WTC11 (cell line): ENCODE measurements at regions not wholly inside any gene's neighbourhood (a gene's known extent, or its start where the extent isn't known, plus 50 kb on each side); places are given as distances from the start of the nearest gene placed in this dataset.

ENCODE experiments used
- CREB1 ChIP-seq: sonication (generic); formaldehyde crosslinking; IDR thresholded peaks from 2 replicates; pipeline ENCODE4 v1.8.0; 2023; ENCODE audit warnings: mild to moderate bottlenecking, missing genetic modification reagents
- NFYB ChIP-seq: sonication (generic); formaldehyde crosslinking; conservative IDR thresholded peaks from 2 replicates; pipeline ENCODE4 v1.8.0; 2022; ENCODE audit warnings: low read depth, missing genetic modification reagents
- NR1H2 ChIP-seq: sonication (generic); formaldehyde crosslinking; IDR thresholded peaks from 2 replicates; pipeline ENCODE4 v1.9.0; 2021; ENCODE audit warnings: mild to moderate bottlenecking, moderate library complexity, missing genetic modification reagents
- NR2C2 ChIP-seq: sonication (generic); formaldehyde crosslinking; IDR thresholded peaks from 2 replicates; pipeline ENCODE4 v1.8.0; 2022; ENCODE audit warnings: mild to moderate bottlenecking, missing genetic modification reagents
- ZNF121 ChIP-seq: sonication (generic); formaldehyde crosslinking; IDR thresholded peaks from 2 replicates; pipeline ENCODE4 v1.8.0; 2023; ENCODE audit warnings: missing genetic modification reagents
- ZNF317 ChIP-seq: sonication (generic); formaldehyde crosslinking; IDR thresholded peaks from 2 replicates; pipeline ENCODE4 v1.8.1; 2023; ENCODE audit warnings: low read depth, mild to moderate bottlenecking, moderate library complexity, missing genetic modification reagents, borderline replicate concordance
- TF ChIP-seq, protein P1 (sequence below): sonication (generic); formaldehyde crosslinking; IDR thresholded peaks from 2 replicates; pipeline ENCODE4 v1.8.0; 2022; ENCODE audit warnings: mild to moderate bottlenecking, missing genetic modification reagents
- TF ChIP-seq, protein P2 (sequence below): sonication (generic); formaldehyde crosslinking; IDR thresholded peaks from 2 replicates; pipeline ENCODE4 v1.8.1; 2023; ENCODE audit warnings: mild to moderate bottlenecking, missing genetic modification reagents, moderate library complexity
- TF ChIP-seq, protein P3 (sequence below): fragments of 200-600 bp; IDR thresholded peaks from 2 replicates; pipeline ENCODE4 v1.8.0; 2022; ENCODE audit warnings: antibody characterized with exemption
- TF ChIP-seq, protein P4 (sequence below): sonication (generic); formaldehyde crosslinking; IDR thresholded peaks from 2 replicates; pipeline ENCODE4 v1.8.1; 2023; ENCODE audit warnings: mild to moderate bottlenecking, moderate library complexity, missing genetic modification reagents

DNA sequence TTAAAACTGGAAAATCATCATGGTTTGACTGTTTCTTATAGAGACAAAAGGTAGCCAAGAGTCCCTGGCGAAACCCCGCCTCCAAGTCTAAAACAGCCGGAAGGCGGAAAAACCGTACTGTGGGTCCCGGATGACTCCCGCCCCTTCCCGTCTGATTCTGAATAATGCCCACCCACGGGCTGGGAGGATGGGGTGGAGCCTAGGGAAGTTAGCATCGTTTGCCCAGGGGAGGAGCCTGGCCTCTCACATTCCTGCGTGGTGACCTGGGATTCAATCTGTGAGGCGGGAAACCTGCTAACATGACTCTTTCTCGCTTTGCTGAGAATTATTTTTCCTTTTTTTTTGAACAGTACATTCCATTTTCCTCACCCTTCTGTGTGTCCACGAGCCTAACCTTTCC, 124.9 kb downstream of the KCNK1 start:
- TF ChIP-seq, protein P1, sequence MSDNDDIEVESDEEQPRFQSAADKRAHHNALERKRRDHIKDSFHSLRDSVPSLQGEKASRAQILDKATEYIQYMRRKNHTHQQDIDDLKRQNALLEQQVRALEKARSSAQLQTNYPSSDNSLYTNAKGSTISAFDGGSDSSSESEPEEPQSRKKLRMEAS (CRISPR knock-in tag): no peak; the same call in 1 of the 2 replicates
- no peak for TF ChIP-seq CREB1 (CRISPR knock-in tag)
- TF ChIP-seq, protein P2, sequence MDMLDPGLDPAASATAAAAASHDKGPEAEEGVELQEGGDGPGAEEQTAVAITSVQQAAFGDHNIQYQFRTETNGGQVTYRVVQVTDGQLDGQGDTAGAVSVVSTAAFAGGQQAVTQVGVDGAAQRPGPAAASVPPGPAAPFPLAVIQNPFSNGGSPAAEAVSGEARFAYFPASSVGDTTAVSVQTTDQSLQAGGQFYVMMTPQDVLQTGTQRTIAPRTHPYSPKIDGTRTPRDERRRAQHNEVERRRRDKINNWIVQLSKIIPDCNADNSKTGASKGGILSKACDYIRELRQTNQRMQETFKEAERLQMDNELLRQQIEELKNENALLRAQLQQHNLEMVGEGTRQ (CRISPR knock-in tag): no peak
- TF ChIP-seq, protein P3, sequence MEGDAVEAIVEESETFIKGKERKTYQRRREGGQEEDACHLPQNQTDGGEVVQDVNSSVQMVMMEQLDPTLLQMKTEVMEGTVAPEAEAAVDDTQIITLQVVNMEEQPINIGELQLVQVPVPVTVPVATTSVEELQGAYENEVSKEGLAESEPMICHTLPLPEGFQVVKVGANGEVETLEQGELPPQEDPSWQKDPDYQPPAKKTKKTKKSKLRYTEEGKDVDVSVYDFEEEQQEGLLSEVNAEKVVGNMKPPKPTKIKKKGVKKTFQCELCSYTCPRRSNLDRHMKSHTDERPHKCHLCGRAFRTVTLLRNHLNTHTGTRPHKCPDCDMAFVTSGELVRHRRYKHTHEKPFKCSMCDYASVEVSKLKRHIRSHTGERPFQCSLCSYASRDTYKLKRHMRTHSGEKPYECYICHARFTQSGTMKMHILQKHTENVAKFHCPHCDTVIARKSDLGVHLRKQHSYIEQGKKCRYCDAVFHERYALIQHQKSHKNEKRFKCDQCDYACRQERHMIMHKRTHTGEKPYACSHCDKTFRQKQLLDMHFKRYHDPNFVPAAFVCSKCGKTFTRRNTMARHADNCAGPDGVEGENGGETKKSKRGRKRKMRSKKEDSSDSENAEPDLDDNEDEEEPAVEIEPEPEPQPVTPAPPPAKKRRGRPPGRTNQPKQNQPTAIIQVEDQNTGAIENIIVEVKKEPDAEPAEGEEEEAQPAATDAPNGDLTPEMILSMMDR: no peak
- no peak for TF ChIP-seq NFYB (CRISPR knock-in tag)
- TF ChIP-seq NR2C2 (CRISPR knock-in tag): no peak
- TF ChIP-seq NR1H2 (CRISPR knock-in tag): no peak
- TF ChIP-seq, protein P4, sequence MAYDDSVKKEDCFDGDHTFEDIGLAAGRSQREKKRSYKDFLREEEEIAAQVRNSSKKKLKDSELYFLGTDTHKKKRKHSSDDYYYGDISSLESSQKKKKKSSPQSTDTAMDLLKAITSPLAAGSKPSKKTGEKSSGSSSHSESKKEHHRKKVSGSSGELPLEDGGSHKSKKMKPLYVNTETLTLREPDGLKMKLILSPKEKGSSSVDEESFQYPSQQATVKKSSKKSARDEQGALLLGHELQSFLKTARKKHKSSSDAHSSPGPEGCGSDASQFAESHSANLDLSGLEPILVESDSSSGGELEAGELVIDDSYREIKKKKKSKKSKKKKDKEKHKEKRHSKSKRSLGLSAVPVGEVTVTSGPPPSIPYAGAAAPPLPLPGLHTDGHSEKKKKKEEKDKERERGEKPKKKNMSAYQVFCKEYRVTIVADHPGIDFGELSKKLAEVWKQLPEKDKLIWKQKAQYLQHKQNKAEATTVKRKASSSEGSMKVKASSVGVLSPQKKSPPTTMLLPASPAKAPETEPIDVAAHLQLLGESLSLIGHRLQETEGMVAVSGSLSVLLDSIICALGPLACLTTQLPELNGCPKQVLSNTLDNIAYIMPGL (CRISPR knock-in tag): no peak
- TF ChIP-seq ZNF121: no peak
- no peak for TF ChIP-seq ZNF317 (CRISPR knock-in tag)
